GF-D8 (cell line): ENCODE measurements at regions not wholly inside any gene's neighbourhood (a gene's known extent, or its start where the extent isn't known, plus 50 kb on each side); places are given as distances from the start of the nearest gene placed in this dataset.

Experiments used
- DNase-seq: peaks from one replicate; lab custom pipeline; 2025; lab: John Stamatoyannopoulos, UW

GRCh38 chr22:47663615-47664605 lies 901.5 kb downstream of the TBC1D22A start:
- DNase-seq = no peak

DNA sequence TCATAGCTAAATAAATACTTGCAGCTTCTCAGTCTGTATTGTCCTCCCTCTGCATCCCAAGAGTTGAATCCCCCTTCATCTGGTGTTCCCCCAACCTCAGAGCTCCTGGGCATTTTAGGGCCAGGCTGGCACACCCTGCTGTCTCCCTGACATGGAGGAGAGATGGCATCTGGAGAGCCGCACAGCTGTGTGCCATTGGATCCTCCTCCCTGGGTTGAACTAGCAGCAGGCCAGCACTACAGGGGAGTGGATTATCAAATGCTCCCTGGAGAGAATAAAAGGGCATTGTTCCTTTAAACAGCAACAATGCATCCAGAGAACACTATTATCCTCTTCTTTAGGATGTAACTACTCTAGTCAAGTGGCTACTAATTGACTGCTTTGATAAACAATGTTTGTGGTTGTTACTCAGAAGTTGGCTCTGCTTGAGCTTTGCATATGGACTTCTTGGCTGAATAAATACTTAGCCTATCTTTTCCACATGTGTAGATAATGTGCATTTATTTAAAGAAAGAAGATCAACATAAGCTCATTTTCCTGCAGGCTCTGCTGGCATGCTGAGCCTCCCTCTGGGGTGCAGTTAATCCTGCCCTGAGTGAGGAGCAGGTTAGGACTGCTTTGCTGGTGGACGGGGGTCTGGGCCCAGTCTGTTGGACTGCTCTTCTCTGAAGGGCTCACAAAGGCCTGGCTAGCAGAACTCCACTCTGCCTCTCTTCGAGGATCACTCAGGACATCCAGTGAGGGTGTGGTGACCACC lies 897.2 kb downstream of the TBC1D22A start:
- no peak for DNase-seq

- DNase-seq = no peak
Observed at GRCh38 chr22:47658182-47658581, 895.7 kb downstream of the TBC1D22A start.

DNA sequence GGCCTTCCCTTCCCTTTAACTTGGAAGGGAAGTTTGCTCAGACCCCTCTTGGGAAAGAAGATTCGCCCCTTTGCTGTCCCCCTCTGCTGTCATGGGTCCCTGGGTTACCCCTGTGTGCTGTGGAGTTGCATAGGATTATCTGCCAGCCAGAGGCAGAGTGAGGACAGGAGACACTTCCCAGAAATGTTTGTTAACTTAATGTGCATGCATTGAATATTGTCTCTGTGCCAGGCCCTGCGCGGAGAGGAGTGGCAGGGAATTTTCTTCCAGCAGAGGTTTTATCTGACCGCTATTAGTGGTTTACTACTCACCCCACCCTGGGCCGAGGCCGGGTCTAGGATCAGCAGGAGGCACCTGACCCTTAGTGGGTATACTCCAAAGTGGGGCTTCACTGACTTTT lies 894.8 kb downstream of the TBC1D22A start:
- no peak for DNase-seq

GRCh38 chr22:47656806-47657205 lies 894.4 kb downstream of the TBC1D22A start:
- DNase-seq = no peak

DNA sequence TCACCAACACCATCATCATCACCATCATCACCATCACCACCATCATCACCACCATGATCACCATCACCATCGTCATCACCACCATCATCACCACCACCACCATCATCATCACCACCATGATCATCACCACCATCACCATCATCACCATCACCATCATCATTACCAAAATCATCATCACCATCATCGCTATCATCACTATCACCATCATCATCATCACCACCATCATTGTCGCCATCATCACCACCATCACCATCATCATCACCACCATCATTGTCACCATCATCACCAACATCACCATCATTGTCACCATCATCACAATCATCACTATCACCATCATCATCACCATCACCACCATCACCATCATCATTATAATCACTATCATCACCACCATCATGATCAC lies 893.5 kb downstream of the TBC1D22A start:
- no peak for DNase-seq

- no peak for DNase-seq
Observed at GRCh38 chr22:47654922-47655491, 892.6 kb downstream of the TBC1D22A start.

DNA sequence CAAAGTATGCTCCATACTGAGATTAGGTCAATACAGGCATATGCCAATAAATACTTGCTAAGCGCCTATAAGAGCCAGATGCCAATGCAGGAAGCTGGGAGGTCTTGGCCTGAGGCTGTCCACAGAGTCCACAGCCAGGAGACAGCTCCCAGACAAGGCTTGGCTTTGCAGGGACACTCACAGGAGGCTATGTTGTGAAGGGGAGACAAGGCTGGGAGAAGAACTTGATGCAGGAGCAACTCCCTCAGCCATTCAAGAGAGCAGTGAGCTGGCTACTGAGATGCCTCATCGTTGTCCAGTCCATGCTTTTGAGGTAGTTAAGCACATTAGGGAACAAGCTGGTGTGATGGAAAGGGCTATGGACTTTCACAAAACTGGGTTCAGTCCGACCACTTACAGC lies 891.5 kb downstream of the TBC1D22A start:
- DNase-seq = no peak

- no peak for DNase-seq
Observed at GRCh38 chr22:47651216-47651987, 889.0 kb downstream of the TBC1D22A start.

GRCh38 chr22:47647720-47648119 lies 885.3 kb downstream of the TBC1D22A start:
- DNase-seq = no peak

- no peak for DNase-seq
Observed at GRCh38 chr22:47647181-47647580, 884.7 kb downstream of the TBC1D22A start.

DNA sequence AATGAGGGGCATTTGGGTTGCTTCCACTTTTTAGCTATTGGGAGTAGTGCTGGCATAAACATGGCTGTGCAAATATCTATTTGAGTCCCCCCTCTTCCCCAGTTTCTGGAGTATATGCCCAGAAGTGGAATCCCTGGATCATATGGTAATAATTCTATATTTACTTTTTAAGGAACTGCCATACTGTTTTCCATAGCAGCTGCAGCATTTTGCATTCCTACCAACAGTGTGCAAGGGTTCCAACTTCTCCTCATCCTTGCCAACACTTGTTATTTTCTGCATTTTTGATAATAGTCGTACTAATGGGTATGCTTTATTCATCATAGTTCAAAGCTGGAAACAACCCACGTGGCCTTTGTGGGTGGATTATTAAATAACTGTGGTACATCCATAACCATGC lies 883.5 kb downstream of the TBC1D22A start:
- no peak for DNase-seq

DNA sequence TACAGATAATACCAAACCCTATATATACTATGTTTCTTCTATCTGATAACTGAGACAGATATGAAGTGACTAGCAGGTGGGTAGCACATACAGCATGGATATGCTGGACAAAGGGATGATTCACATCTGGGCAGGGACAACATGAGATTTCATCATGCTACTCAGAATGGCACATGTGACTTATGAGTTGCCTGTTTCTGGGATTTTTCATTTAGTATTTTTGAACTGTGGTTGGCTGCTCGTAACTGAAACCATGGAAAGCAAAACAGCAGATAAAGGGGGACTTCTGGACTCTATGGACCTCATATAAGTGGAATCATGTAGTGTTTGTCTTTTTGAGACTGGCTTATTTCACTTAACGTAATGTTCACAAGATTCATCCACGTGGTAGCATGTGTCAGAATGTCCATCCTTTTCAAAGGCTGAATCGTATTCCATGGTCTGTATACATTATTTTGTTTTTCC lies 883.0 kb downstream of the TBC1D22A start:
- DNase-seq = no peak

DNA sequence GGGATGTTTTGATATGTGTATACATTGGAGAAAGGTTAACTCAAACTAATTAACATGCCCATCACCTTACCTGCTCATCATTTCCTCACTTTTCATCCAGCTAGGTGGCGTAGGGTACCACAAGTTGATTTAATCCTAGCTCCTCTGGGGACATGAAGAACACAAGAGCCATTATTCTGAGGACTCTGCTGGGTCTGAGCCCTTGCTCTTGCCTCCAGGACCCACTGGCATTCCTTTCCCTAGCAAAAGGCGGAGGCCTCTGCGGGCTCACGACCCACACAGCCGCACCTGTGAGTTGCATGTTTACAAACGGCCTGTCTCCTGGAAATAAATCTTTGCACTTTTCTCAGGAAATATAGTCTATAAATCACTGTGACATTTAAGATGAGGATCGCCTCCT lies 871.9 kb downstream of the TBC1D22A start:
- DNase-seq = no peak

- no peak for DNase-seq
Observed at GRCh38 chr22:47633111-47633510, 870.7 kb downstream of the TBC1D22A start.

DNA sequence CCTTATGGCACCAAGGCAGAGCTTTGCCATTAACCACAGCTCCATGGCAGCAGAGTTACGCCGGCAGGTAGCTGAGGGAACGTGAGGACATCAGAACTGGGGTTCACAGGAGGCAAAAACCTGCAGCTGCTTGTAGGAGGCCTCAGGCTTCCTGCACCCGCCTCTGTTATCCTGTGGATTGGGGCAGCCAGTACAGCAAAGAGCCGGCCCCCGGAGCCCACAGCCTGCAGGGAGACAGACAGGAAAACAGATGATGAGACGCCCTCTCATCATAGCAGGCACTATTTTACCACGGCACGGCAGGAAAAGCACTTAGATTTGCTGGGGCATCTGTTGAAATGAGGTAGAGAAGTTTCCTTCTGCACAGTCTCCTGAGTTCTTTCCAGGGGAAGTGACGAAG lies 870.3 kb downstream of the TBC1D22A start:
- DNase-seq = no peak

- DNase-seq = no peak
Observed at GRCh38 chr22:47631571-47632102, 869.2 kb downstream of the TBC1D22A start.

- no peak for DNase-seq
Observed at GRCh38 chr22:47630741-47631534, 868.5 kb downstream of the TBC1D22A start.

DNA sequence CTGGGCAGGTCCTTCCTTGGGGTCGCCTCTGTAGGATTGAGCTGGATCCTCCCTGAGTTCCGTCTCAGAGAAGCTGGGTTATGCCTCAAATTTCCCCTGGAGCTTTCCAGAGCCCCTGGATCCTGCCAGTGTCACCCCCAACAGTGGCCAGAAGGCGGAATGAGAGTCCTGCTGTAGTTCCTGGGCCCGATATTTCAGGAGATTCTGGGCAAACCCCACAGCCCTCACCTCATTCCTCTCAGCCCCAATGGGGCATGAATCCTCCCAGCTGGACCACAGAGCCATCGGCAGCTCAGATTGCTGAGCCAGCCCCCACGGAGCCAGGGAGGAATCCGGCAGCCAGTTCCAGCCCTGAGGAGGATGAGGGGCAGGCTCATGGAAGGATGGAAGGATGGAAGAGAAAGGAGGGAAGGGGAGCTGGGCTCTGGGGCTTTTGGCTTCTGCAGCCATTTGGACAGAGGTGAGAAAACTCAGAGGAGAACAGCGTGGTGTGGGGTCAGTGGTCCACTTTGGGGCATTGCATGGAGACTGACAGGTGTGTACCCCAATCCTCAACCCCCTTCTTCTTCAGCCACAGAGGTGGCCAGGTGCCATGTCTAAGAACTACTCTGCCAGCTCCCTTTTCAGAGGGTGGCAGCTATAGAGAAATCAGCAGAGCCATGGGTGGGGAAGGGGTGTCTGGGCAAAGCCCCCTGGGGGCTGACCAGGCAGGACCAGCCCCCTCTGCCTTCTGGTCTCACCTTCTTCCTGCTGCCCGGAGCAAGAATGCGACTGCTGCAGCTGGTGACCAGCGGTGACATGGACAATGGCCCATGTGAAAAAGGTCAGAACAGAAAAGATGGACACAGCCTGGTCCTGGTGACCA lies 867.6 kb downstream of the TBC1D22A start:
- no peak for DNase-seq

- DNase-seq = no peak
Observed at GRCh38 chr22:47629273-47629711, 866.8 kb downstream of the TBC1D22A start.
